GM18867 (cell line): ENCODE measurements at regions not wholly inside any gene's neighbourhood (a gene's known extent, or its start where the extent isn't known, plus 50 kb on each side); places are given as distances from the start of the nearest gene placed in this dataset.

ENCODE experiments used
- ATAC-seq: cut with Tn5 transposase; IDR thresholded peaks from one replicate; pipeline ENCODE4 v1.9.1; 2021; ENCODE audit warnings: mild to moderate bottlenecking, moderate library complexity; ENCODE audit not compliant: unreplicated experiment

DNA sequence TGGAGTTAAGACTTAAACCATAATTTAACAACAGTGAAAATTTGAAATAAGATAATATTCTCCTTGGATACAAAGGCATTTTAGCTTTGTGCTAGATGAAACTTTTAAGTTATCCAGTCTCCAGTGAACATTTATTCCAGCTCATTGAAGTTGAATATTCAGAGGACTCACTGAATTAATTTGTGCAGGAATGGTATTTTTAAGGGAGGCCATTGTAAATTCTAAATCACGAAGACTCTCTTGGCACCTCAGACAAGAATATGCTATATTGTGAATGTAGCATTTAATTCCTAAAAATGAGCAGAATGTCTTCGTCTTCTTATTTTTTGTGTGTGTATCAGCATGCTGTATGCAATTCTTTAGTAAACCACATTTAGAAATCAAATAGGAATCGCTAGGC is 731.7 kb upstream of the RAB6C start:
- no peak for ATAC-seq

DNA sequence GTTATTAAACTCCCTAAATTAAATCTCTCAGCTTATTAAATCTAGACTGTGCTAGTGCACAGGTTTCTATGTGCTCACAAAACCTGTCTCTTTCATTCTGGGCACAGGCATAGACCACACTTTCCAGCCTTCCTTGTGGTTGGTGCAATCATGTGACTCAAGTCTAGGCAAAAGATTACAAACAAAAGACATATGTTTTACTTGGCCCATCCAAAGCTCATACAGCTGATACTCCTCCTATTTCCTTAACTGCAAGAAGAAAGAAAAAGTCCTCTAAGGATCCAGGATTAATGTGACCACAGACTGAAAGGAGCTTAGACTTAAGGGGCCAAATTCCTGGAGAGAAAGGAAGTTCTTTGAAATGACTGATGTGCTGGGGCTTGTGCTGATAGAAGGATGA is 731.3 kb upstream of the RAB6C start:
- ATAC-seq, result no peak

DNA sequence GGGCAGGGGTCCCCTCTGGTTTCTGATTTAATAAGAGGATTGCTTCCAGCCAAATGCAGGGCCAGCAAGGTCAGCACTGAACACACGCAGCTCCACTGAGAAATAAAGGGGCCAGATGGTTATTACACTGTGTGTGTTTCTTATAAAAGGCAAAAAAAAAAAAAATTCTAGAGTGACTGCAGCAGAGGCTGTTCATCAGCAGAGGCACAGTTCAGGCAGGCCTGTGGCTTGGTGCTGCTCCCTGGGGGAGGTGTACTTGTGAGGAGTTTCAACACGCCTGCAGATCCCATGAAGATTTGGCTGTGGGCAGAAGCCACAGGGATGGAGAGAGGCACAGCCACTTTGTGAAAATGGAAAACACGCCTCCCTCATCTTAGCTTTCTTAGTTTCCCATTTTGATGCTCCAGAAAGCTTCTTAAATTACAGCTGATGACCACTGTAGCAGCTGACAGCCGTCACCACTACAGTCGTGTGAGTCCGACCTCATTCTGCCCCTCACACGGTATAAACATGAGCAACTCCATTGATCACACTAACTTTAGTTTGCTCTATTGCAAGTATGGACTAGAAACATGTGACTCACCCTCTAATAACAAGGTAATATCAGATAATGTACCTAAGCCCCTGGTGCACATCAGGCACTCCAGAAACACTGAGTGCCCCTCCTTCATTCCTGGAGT is 726.5 kb upstream of the RAB6C start:
- ATAC-seq, result peak; percentile 22

DNA sequence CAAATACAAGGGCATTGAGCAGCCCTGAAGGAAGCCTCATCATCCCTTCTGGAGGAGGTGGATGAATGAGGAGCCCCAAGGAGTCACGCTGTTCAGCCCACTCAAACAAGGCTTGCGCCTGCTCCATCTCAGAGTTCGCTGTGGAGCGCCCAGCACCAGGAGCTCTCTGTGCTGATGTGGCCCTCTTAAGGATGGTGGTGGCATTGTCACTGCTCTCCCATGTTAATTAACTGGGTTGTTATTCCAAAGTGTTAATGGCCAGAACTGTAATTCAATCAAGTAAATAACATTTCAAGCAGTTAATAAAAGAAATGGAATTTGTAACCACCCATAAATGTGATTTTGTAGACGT is 726.0 kb upstream of the RAB6C start:
- ATAC-seq, result peak; percentile 81

DNA sequence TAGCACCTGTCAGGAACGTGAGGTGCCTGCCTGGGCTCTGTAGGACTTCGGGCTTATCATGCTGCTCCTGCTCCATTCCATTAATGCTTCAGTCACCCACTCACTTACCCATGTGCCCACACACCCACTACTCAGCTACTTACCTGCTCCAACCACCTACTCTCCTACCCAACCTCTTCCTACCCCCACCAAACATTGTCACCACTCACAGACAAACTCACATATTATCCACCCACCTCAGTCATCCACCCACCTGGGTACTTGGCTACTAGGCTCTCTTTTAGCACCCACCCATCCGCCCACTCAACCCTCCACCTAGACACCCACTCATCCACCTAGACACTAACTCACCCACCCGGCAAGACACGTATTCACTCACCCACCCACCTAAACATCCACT is 724.7 kb upstream of the RAB6C start:
- no peak for ATAC-seq

DNA sequence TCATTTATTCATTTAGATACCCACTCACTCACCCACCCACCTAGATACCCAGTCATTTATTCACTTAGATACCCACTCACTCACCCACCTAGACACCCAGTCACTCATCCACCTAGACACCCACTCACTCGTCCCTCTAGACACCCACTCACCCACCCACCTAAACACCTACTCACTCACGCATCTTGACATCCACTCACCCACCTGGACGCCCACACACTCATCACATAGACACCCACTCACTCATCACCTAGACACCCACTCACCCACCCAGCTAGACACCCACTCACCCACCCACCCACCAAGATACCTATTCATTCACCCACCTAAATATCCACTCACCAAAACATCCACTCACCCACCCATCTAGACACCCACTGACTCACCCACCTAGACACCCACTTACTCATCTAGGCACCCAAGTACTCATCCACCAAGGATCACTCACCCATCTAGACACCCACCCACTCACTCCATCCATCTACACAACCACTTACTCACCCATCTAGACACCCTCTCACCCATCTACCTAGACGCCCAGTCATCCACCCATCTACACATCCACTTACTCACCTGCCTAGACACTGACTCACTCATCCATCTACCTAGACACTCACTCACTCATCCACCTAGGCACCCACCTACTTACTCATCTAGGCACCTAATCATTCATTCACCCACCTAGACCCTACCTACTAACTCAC is 723.7 kb upstream of the RAB6C start:
- no peak for ATAC-seq

DNA sequence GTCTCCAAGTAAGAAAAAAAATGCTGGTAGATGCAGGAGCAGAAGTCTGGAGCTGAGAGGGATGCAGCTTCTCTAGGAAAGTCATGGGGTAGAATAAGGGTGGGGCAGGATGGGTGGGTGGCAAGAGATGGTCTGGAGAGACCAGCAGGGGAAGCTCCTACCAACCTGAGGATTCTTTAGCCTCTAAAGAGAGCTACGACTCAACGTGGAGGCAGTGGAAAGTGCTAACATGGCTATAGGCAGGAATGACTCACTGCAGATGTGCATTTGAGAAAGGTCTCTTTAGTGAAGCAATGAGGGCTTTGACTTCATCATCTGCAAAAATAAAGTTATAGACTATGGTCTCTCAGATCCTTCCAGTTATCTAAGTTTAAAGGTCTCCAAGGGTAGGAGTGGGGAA is 722.8 kb upstream of the RAB6C start:
- ATAC-seq, result no peak

DNA sequence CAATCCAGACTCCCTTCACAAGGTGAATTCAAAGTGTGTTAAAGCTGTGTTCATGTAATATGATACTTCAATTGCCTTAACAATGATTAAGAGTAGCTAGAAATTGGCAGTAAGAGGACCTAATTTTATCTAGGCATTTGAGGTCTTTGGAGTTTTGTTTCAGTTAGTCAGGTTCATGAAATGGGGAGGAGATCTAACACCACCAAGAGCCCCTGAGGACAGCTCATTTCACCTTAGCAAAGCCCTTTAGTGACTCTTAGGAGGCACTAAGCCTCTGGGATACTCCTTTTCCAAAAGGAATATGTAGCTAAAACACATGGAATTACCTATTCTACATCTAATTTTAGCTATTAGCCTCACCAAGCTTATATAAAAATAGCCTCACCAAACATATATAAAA is 716.5 kb upstream of the RAB6C start:
- no peak for ATAC-seq

DNA sequence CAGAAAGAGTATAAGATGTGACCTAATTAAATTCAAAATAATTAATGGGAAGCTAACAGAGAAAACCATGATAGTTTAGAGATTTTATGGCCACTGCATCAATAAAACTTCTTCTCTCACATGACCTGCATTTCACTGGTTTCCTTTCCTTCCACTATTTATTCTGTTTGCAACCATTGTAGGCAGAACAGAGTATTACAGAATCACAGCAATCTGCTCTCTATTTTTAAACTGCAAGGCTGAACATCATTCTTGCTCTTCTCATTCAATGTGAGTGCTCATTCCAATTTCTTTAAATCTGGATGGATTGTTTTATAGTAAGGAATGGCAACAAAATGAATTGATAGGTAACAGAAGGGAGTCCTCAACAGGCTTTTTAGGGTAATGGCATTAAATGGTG is 715.5 kb upstream of the RAB6C start:
- no peak for ATAC-seq

DNA sequence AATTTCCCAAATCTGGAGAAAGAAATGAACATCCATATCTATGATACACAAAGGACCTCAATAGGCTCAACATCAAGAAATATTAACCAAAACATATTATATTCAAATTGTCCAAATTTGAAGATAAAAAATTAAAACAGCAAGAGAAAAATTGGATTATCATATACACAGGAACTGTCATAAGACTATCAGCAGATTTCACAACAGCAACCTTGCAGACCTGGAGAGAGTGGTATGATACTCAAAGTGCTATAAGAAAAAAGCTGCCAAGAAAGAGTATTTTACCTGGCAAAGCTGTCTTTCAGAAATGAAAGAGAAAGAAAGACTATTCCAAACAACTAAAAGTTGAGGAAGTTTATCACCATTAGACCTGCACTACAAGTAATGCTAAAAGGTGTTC is 711.9 kb upstream of the RAB6C start:
- ATAC-seq, result no peak

DNA sequence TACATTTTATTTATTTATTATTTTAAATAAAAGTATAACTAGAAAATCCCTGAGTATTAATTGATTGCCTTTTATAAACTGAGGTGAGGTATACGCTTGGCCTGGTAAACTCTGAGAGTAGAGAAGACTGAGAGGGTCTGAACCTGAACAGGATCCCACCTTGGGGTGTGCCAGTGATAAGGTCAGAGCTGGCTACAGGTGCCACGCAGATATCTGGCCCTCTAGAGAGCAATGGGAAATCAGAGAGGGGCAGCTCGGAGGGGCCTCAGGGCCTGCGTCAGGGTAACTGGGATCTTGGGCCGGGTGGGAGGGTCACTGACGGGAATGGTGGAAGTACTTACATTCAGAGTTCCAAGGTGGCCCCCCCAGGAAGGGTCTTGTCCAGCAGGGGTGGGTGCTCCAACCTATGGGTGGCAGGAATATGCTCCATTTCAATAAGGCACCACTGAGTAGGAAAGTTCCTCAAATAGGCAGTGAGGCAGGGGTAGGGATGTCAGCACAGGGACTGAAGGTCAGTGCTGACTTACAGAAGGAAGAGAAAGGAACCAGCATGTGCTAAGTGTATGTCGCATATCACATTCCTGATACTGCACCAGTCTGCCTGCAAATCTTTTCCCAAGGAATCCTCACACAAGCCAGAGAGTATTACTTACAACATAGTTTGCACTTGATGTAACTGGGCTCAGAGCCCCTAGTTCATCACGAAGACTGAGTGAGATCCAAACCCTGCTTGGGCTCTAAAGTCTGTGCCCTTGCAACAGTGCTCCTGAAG is 706.0 kb upstream of the RAB6C start:
- no peak for ATAC-seq

DNA sequence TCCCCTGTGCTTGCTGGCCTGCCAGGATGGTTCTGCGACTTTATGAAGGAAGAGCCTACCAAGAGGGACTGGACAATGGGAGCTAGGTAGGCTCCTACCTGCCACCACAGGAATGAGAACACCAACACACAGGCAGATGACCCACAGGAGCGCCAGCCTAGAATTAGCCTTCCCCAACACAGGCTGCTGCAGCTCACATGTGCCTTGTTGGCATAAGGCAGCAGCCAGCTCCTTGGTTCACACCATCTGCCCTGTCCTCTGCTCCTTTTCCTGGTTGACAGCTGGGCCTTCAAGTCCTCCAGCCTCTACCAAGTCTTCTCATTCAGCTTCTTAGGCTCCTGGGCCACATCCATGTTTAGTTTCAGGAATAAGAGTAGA is 705.4 kb upstream of the RAB6C start:
- no peak for ATAC-seq

DNA sequence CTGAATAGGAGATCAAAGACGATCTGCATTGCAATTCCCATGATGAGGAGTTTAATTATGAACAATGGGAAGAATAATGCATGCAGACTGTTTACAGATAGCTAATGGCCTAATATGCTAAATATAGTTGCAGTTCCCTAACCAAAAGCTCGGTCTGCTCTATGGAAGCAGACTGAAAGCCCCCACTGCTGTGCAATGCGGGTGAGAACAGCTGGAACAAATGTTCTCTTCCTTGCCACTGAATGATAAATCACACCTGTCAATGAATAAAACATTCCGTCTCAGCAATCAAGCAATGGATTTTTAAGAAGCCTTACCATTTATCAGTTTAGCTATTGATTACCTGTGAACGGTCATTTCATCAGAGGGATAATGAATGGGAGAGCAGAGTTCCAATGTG is 704.5 kb upstream of the RAB6C start:
- no peak for ATAC-seq

DNA sequence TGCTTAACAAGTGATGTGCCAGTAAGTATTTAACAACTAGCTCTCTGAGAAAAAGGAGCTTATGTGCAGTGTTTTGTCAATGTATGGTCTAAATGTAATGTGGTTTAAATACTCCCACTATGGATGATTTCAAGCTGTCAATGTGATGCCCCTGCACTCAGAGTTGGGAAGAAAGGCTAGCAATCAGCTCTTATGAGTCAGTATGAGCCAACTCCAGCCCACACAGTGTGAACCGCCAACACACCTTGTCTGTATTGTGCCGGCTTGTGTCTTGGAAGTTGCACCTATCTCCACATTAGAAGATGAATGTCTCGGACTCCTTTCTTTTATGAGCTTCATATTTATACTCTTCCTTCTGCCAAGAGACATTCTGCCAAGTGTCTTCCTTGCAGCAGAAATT is 703.8 kb upstream of the RAB6C start:
- no peak for ATAC-seq

DNA sequence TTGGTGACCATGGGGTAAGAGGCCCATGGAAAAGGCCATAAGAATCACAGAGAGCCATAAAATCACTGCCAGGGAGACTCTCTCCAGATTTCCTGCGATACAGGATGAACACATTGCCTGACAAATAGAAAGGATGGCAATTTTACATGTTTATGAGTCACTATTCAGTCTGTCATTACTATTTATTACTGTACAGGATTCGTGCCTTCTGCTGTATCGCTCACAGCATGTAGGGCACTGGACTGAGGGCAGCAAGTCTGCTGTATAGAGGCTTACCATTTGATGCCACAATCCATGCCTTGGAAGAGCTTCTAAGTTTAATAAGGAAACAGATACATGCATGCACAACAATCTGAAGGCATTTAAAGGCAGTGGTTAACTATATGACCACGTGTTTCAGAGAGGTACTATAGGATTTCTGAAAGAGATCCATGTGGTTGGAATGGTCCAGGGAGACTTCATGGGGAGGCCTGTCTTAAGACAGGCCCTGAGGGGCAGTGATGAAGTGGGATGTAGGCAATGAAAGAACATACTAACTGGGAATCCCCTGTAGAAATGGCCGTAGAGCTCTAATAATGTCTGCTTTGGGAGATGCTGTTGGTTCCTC is 702.4 kb upstream of the RAB6C start:
- no peak for ATAC-seq

DNA sequence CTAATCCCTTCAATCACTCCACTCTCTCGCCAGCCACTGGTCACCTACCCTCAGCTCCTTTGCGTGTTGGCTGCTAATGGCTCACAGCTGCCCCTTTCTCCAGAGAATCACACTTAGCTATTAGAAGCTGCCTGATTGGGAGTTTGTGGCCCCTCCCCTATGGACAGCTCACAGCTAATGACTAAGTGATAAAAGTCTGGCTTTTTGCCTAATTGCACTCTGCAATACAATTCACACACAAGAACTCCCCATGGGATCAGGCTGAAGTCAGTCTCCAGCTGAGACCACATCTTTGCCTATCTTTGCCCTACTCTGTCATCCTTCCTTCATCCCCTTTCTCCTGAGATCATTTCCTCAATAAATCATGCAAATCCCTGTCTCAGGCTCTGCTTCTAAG is 701.9 kb upstream of the RAB6C start:
- ATAC-seq, result no peak

DNA sequence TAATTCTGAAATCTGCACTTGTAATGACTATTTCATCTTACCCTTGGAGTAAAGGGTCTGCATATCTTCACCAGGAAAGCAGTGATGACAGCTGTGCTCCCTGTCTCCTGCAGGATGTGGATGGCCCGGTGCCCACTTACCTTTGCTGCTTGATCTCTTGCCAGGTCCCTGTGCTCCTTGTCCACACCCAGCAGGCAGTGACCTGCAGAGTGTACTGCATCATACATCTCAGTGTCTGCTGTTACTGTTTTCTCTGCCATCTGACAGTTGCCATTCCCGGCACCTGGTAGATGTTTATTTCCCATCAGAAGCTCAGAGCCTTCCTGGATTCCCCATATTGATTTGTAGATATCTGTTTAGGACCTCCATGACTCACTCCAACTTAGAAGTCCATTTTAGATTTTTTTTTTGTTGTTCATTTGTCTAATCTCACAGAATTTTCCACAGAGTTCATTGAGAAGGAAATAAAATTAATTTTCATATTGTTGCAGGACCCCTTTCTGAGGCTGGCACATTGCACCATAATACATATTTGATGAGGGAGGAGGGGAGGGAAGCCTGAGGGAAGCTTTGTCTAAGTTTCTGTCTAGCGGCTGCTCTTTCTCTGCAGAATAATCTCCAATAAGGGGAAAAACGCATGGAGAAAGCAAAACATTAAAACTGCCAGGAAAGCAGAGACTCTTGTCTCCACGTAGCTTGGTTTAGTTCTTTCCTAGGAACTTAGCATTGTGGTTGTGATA is 697.5 kb upstream of the RAB6C start:
- no peak for ATAC-seq

DNA sequence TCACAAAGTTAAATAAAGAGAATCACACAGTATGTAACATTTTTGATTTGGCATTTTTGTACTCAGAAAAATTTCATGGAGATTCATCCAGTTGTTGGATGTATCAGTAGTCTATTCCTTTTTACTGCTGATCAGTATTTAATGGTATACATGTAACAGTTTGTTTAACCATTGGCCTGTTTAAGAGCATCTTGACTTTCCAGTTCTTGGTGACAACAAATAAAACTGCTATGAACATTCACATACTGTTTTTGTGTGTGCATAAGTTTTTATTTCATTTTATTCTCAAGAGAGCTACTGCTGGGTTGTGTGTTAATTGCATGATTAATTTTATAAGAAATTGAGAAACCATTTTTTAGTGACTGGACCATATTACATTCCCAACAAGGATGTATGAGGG is 694.5 kb upstream of the RAB6C start:
- no peak for ATAC-seq

DNA sequence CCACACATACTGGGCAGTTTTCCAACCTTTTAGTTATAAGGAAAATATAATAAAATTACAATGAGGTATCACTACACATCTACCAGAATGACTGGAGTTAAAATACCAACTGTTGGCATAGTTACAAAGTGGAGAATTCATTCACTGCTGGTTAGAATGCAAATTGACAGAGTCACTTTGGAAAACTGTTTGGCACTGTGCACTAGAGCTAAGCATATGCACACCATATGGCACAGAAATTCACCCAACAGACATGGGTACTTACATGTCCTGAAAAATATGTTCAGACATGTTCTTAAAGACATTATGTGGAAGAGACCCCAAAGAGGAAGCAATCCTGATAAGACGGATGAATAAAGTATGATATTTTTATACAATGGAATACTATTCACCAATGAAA is 686.1 kb upstream of the RAB6C start:
- no peak for ATAC-seq

DNA sequence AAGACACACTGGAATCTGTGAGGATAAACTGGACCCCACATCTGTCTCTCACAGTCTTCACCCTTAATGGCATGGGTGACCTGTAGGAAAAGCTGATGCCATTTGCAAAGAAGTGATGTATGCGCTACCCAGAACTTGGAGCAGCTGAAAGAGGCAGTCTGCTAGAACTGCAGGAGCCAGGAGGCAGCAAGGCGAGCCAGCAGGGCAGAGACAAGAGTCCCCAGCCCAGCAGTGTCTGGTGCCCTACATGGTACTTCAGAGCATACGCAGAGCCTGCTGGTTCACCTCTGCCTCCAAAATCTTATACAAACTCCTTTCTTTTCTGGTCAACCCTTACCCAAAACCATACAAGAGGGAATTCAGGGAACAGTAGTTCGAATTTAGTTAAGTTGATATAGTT is 683.1 kb upstream of the RAB6C start:
- ATAC-seq, result no peak

DNA sequence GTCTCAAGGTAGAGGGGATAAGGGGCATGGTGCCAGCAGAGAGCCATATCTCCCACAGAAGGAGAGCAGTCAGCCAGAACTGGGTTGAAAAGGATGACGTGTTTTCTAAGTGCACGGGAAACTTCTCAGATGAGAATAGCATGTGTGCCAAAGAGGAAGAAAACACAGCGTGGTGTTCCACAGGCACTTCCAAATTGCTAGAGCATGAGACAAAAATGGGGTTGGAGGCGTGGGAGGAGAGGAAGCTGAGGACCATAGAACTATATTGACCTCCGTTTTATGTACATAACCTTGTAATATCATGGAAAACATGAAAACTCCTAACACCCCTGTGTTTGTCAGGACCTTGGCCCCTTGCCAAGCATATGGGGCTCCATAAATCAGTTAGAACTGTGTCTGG is 682.7 kb upstream of the RAB6C start:
- no peak for ATAC-seq
